Endothelial cell (in vitro differentiated cells): ENCODE measurements at regions not wholly inside any gene's neighbourhood (a gene's known extent, or its start where the extent isn't known, plus 50 kb on each side); places are given as distances from the start of the nearest gene placed in this dataset.
A peak's percentile ranks its signal among the peaks of the same experiment; 100 is the strongest.

Experiments
- DNase-seq: peaks from one replicate; pipeline ENCODE4 v3.0.0; 2021; ENCODE audit warnings: low spot score
- H3K27ac Mint-ChIP-seq: one replicate; pipeline ENCODE4 v1.8.0; 2021; ENCODE audit warnings: mixed read lengths, inconsistent platforms; ENCODE audit not compliant: unreplicated experiment
- H3K27me3 Mint-ChIP-seq: one replicate; pipeline ENCODE4 v1.8.0; 2021; ENCODE audit warnings: mild to moderate bottlenecking, moderate library complexity, mixed read lengths, inconsistent platforms; ENCODE audit not compliant: unreplicated experiment
- H3K36me3 Mint-ChIP-seq: one replicate; pipeline ENCODE4 v1.8.0; 2021; ENCODE audit warnings: mild to moderate bottlenecking, low read depth, mixed read lengths, inconsistent platforms; ENCODE audit not compliant: unreplicated experiment
- H3K4me1 Mint-ChIP-seq: one replicate; pipeline ENCODE4 v1.8.0; 2021; ENCODE audit warnings: mild to moderate bottlenecking, mixed read lengths, inconsistent platforms; ENCODE audit not compliant: unreplicated experiment
- H3K4me3 Mint-ChIP-seq: one replicate; pipeline ENCODE4 v1.8.0; 2021; ENCODE audit warnings: mild to moderate bottlenecking, mixed read lengths, inconsistent platforms; ENCODE audit not compliant: unreplicated experiment
- H3K9me3 Mint-ChIP-seq: one replicate; pipeline ENCODE4 v1.8.0; 2021; ENCODE audit warnings: mixed read lengths, inconsistent platforms; ENCODE audit not compliant: unreplicated experiment
- TF ChIP-seq, protein P1 (sequence below): fragments of 200-600 bp; sonication (generic); IDR thresholded peaks from one replicate; pipeline ENCODE4 v1.5.0; 2021; ENCODE audit warnings: antibody characterized with exemption; ENCODE audit not compliant: unreplicated experiment

GRCh38 chr13:99067159-99067985 is 89.5 kb upstream of the DOCK9 start:
- Mint-ChIP-seq H3K27ac (peak overlapping the region; percentile 48), H3K4me3 (peak overlapping the region; percentile 62)

DNA sequence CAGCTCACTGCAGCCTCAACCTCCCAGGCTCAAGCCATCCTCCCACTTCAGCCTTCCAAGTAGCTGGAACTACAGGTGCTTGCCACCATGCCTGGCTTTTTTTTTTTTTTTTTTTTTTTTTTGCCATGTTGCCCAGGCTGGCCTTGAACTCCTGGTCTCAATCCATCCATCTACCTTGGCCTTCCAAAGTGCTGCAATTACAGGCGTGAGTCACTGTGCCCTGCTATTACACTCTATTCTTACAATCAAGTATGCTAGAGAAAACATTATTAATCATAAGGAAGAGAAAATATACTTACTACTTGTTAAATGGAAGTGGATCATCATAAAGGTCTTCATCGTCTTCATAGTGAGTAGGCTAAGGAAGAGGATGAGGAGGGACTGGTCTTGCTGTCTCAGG is 93.3 kb upstream of the DOCK9 start:
- Mint-ChIP-seq H3K4me3 (no peak overlapping the region), H3K36me3 (peaks cover 51% of the 10 kb centered on the region), H3K27me3 (peaks cover 3% of the 10 kb centered on the region), H3K27ac (no peak overlapping the region), H3K9me3 (no peaks in the 10 kb centered on the region), H3K4me1 (peaks cover 42% of the 10 kb centered on the region)
- no peak for DNase-seq
- TF ChIP-seq, protein P1, sequence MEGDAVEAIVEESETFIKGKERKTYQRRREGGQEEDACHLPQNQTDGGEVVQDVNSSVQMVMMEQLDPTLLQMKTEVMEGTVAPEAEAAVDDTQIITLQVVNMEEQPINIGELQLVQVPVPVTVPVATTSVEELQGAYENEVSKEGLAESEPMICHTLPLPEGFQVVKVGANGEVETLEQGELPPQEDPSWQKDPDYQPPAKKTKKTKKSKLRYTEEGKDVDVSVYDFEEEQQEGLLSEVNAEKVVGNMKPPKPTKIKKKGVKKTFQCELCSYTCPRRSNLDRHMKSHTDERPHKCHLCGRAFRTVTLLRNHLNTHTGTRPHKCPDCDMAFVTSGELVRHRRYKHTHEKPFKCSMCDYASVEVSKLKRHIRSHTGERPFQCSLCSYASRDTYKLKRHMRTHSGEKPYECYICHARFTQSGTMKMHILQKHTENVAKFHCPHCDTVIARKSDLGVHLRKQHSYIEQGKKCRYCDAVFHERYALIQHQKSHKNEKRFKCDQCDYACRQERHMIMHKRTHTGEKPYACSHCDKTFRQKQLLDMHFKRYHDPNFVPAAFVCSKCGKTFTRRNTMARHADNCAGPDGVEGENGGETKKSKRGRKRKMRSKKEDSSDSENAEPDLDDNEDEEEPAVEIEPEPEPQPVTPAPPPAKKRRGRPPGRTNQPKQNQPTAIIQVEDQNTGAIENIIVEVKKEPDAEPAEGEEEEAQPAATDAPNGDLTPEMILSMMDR, result no peak

More at GRCh38 chr13:99067159-99067985, 89.5 kb upstream of the DOCK9 start:
- Mint-ChIP-seq H3K9me3 (no peaks in the 10 kb centered on the region), H3K4me1 (peaks cover 71% of the 10 kb centered on the region), H3K36me3 (peaks cover 33% of the 10 kb centered on the region), H3K27me3 (peaks cover 8% of the 10 kb centered on the region)
- TF ChIP-seq, protein P1, result no peak
- DNase-seq, result no peak

GRCh38 chr13:99071666-99072065 is 93.8 kb upstream of the DOCK9 start:
- no peak overlapping the region for H3K27ac Mint-ChIP-seq
- H3K36me3 Mint-ChIP-seq, result peaks cover 54% of the 10 kb centered on the region
- DNase-seq, result no peak
- H3K4me3 Mint-ChIP-seq, result peak overlapping the region; percentile 47
- H3K27me3 Mint-ChIP-seq, result peaks cover 3% of the 10 kb centered on the region
- TF ChIP-seq, protein P1, result no peak
- H3K9me3 Mint-ChIP-seq, result no peaks in the 10 kb centered on the region
- peaks cover 45% of the 10 kb centered on the region for H3K4me1 Mint-ChIP-seq

DNA sequence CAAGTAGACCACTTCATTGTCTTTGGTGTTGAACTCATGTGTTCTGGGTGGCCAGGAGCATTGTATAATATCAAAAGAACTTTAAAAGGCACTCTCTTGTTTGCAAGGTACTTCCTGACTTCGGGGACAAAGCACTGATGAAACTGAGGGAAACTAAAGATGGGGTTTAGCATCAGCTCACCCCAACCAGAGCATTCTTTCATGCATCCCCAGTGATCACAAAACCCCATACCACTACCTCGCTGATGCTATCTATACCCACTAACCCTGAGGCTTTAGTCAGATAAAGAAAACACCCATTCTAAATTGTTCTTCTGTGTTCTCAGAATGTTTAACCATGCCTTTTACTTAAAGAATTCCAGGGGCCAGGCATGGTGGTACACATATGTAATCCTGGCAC is 94.5 kb upstream of the DOCK9 start:
- TF ChIP-seq, protein P1, result no peak
- Mint-ChIP-seq H3K9me3 (no peaks in the 10 kb centered on the region), H3K27ac (no peak overlapping the region)

GRCh38 chr13:99072941-99073340 is 95.1 kb upstream of the DOCK9 start:
- Mint-ChIP-seq H3K4me1 (peaks cover 44% of the 10 kb centered on the region), H3K27ac (no peak overlapping the region)

More for the DNA sequence above, 94.5 kb upstream of the DOCK9 start:
- Mint-ChIP-seq H3K36me3 (peaks cover 50% of the 10 kb centered on the region), H3K4me1 (peaks cover 43% of the 10 kb centered on the region), H3K27me3 (peaks cover 3% of the 10 kb centered on the region), H3K4me3 (no peak overlapping the region)
- no peak for DNase-seq

More at GRCh38 chr13:99072941-99073340, 95.1 kb upstream of the DOCK9 start:
- Mint-ChIP-seq H3K4me3 (no peak overlapping the region), H3K36me3 (peaks cover 53% of the 10 kb centered on the region), H3K27me3 (peaks cover 5% of the 10 kb centered on the region), H3K9me3 (no peaks in the 10 kb centered on the region)
- TF ChIP-seq, protein P1, result no peak
- DNase-seq, result no peak
